H1 (cell line): ENCODE measurements at regions not wholly inside any gene's neighbourhood (a gene's known extent, or its start where the extent isn't known, plus 50 kb on each side); places are given as distances from the start of the nearest gene placed in this dataset.

ENCODE experiments used
- CTCF ChIA-PET: fragments of 300-600 bp; sonication (Branson Sonifier 250); formaldehyde crosslinking; loops from one replicate; lab custom pipeline; 2021; ENCODE audit not compliant: partially characterized antibody; lab: Charles Lee
- POLR2A ChIA-PET: fragments of 300-600 bp; sonication (Branson Sonifier 250); formaldehyde crosslinking; loops from one replicate; lab custom pipeline; 2021; ENCODE audit warnings: inconsistent platforms; ENCODE audit not compliant: partially characterized antibody; lab: Charles Lee
- DNase-seq, 2 experiments: peaks; one replicate each; pipeline versions ENCODE4 v3.0.0 to v3.0.0-alpha.2; 2010 to 2022; ENCODE audit warnings: low spot score in 2 of 2, low read depth in 1 of 2, mixed read lengths in 1 of 2
- FAIRE-seq: peaks from 2 replicates; lab custom pipeline; 2011; peaks lifted over from hg19 to GRCh38; lab: Jason Lieb, UNC
- H2AFZ ChIP-seq: 2 replicates; pipeline ENCODE4 v1.8.1; 2012; ENCODE audit warnings: low read length, inconsistent platforms
- H2AK5ac ChIP-seq: 2 replicates; pipeline ENCODE4 v1.6.1; 2013; ENCODE audit warnings: low read depth, low read length
- H2BK120ac ChIP-seq: replicated peaks from 2 replicates; pipeline ENCODE3; 2013; ENCODE audit warnings: low read depth, low read length, inconsistent platforms
- H2BK12ac ChIP-seq: 2 replicates; pipeline ENCODE4 v1.6.1; 2013; ENCODE audit warnings: low read depth, low read length
- H2BK15ac ChIP-seq: 2 replicates; pipeline ENCODE4 v1.6.1; 2013; ENCODE audit warnings: low read length
- H2BK20ac ChIP-seq: 2 replicates; pipeline ENCODE4 v1.6.1; 2013; ENCODE audit warnings: low read length
- H2BK5ac ChIP-seq: 2 replicates; pipeline ENCODE4 v1.6.1; 2013; ENCODE audit warnings: low read depth, low read length
- H3K14ac ChIP-seq: 2 replicates; pipeline ENCODE4 v1.6.1; 2013; ENCODE audit warnings: inconsistent platforms; ENCODE audit not compliant: insufficient read length
- H3K18ac ChIP-seq: 2 replicates; pipeline ENCODE4 v1.6.1; 2013; ENCODE audit warnings: low read length; ENCODE audit errors: extremely low read depth
- H3K23ac ChIP-seq: 2 replicates; pipeline ENCODE4 v1.6.1; 2013; ENCODE audit warnings: inconsistent platforms; ENCODE audit not compliant: insufficient read length
- H3K23me2 ChIP-seq: 2 replicates; pipeline ENCODE4 v1.6.1; 2013; ENCODE audit warnings: low read depth, low read length
- H3K27ac ChIP-seq: 2 replicates; pipeline ENCODE4 v1.6.1; 2011; ENCODE audit warnings: low read depth, low read length, inconsistent platforms
- H3K27me3 ChIP-seq, 4 experiments: replicated peaks in 1 of 4; 1 replicate in 1 of 4; 2 replicates in 3 of 4; pipeline versions ENCODE4 v1.6.1 to v1.8.1; 2011 to 2013; ENCODE audit warnings: low read length in 3 of 4, mild to moderate bottlenecking in 3 of 4, inconsistent platforms in 2 of 4, mixed read lengths in 2 of 4, moderate library complexity in 1 of 4; ENCODE audit not compliant: control insufficient read depth in 3 of 4, insufficient read depth in 3 of 4; ENCODE audit errors: extremely low read depth in 1 of 4
- H3K36me3 ChIP-seq, 4 experiments: 2 replicates each; pipeline versions ENCODE4 v1.6.1 to v1.8.1; 2011 to 2013; ENCODE audit warnings: mild to moderate bottlenecking in 4 of 4, low read length in 3 of 4, moderate library complexity in 2 of 4, control low read depth in 1 of 4, inconsistent platforms in 1 of 4; ENCODE audit not compliant: insufficient read depth in 4 of 4, control insufficient read depth in 2 of 4
- H3K4ac ChIP-seq: replicated peaks from 2 replicates; pipeline ENCODE3; 2013; ENCODE audit warnings: low read length, low read depth, mixed read lengths, inconsistent platforms; ENCODE audit not compliant: insufficient read length
- H3K4me1 ChIP-seq, 4 experiments: replicated peaks in 1 of 4; 1 replicate in 1 of 4; 2 replicates in 3 of 4; pipeline versions ENCODE4 v1.6.1 to v1.8.1; 2011 to 2013; ENCODE audit warnings: low read length in 3 of 4, inconsistent platforms in 2 of 4, mixed read lengths in 1 of 4; ENCODE audit not compliant: insufficient read depth in 4 of 4, control insufficient read depth in 3 of 4
- H3K4me2 ChIP-seq, 2 experiments: 2 replicates each; pipeline versions ENCODE4 v1.6.1 to v1.8.1; 2011 to 2013; ENCODE audit warnings: low read depth in 2 of 2, low read length in 2 of 2, control low read depth in 1 of 2, inconsistent platforms in 1 of 2, mild to moderate bottlenecking in 1 of 2; ENCODE audit not compliant: insufficient read depth in 1 of 2
- H3K4me3 ChIP-seq, 4 experiments: fragments of 200-600, 300-600 bp in 1 of 4; sonication (generic), shearing (Covaris generic), sonication (Bioruptor Twin) in 1 of 4; 2 replicates each; pipeline versions ENCODE4 v1.5.1 to v1.8.1; 2011 to 2016; ENCODE audit warnings: low read length in 4 of 4, low read depth in 3 of 4, control low read depth in 2 of 4, inconsistent platforms in 2 of 4, mild to moderate bottlenecking in 2 of 4, mixed read lengths in 1 of 4, moderate library complexity in 1 of 4; ENCODE audit not compliant: insufficient read depth in 2 of 4; ENCODE audit errors: extremely low read depth in 1 of 4
- H3K56ac ChIP-seq: replicated peaks from 2 replicates; pipeline ENCODE3; 2013; ENCODE audit warnings: low read depth, mild to moderate bottlenecking, mixed read lengths, low read length, inconsistent platforms; ENCODE audit not compliant: insufficient read length
- H3K79me1 ChIP-seq: 2 replicates; pipeline ENCODE4 v1.6.1; 2013; ENCODE audit warnings: low read depth, low read length, control low read depth
- H3K79me2 ChIP-seq, 2 experiments: 2 replicates each; pipeline versions ENCODE4 v1.6.1 to v1.8.1; 2012 to 2013; ENCODE audit warnings: low read length in 2 of 2, mild to moderate bottlenecking in 2 of 2, inconsistent platforms in 1 of 2; ENCODE audit not compliant: insufficient read depth in 2 of 2, control insufficient read depth in 1 of 2
- H3K9ac ChIP-seq, 4 experiments: replicated peaks in 1 of 4; 1 replicate in 1 of 4; 2 replicates in 3 of 4; pipeline versions ENCODE4 v1.6.1 to v1.8.1; 2011 to 2013; ENCODE audit warnings: low read depth in 3 of 4, low read length in 3 of 4, control low read depth in 2 of 4, mild to moderate bottlenecking in 2 of 4, moderate library complexity in 2 of 4, inconsistent platforms in 1 of 4; ENCODE audit errors: extremely low read depth in 1 of 4
- H3K9me3 ChIP-seq, 2 experiments: 2 replicates each; pipeline versions ENCODE4 v1.6.1 to v1.8.1; 2012 to 2013; ENCODE audit warnings: mild to moderate bottlenecking in 2 of 2, moderate library complexity in 2 of 2, control low read depth in 1 of 2, inconsistent platforms in 1 of 2, low read depth in 1 of 2, low read length in 1 of 2, mixed read lengths in 1 of 2; ENCODE audit not compliant: insufficient read depth in 2 of 2
- H4K20me1 ChIP-seq, 2 experiments: replicated peaks in 1 of 2; 2 replicates each; pipeline versions ENCODE3 to v1.8.1; 2011 to 2013; ENCODE audit warnings: inconsistent platforms in 2 of 2, low read length in 2 of 2, mild to moderate bottlenecking in 1 of 2; ENCODE audit not compliant: insufficient read depth in 2 of 2, control insufficient read depth in 1 of 2
- H4K5ac ChIP-seq: 2 replicates; pipeline ENCODE4 v1.6.1; 2013; ENCODE audit warnings: low read length, low read depth, mixed read lengths, inconsistent platforms; ENCODE audit not compliant: insufficient read length
- H4K8ac ChIP-seq: 2 replicates; pipeline ENCODE4 v1.8.0; 2013; ENCODE audit warnings: mild to moderate bottlenecking, moderate library complexity, low read length, inconsistent platforms; ENCODE audit not compliant: insufficient read depth; ENCODE audit errors: extremely low read depth
- H4K91ac ChIP-seq: replicated peaks from 2 replicates; pipeline ENCODE3; 2013; ENCODE audit warnings: low read length, mixed read lengths, inconsistent platforms; ENCODE audit not compliant: insufficient read length
- NANOG ChIP-seq: IDR thresholded peaks from 2 replicates; pipeline ENCODE4 v1.6.1; 2011; ENCODE audit warnings: low read length, low read depth, mild to moderate bottlenecking, inconsistent platforms; ENCODE audit not compliant: insufficient read depth, poor library complexity, severe bottlenecking
- TEAD4 ChIP-seq: IDR thresholded peaks from 2 replicates; pipeline ENCODE4 v1.6.1; 2012; ENCODE audit warnings: low read depth, low read length, inconsistent platforms, mixed read lengths
- WGBS, 2 experiments: shearing (Covaris generic) in 1 of 2; methylation state at CpG; one replicate each; pipeline versions ENCODE4 v1.1.6 to v1.1.7; 2013 to 2015; ENCODE audit warnings: low lambda C conversion rate in 2 of 2, mixed read lengths in 2 of 2, inconsistent platforms in 1 of 2, low coverage in 1 of 2, missing lambda C conversion rate in 1 of 2; ENCODE audit not compliant: insufficient replicate concordance in 2 of 2, insufficient coverage in 1 of 2, insufficient read length in 1 of 2; ENCODE audit errors: extremely low coverage in 1 of 2, missing lambda C conversion rate in 1 of 2; 5-methylcytosine and 5-hydroxymethylcytosine counted together

GRCh38 chr13:33583398-33583797, 234.6 kb upstream of the RFC3 start:
- Histone ChIP-seq H4K91ac (no peak overlapping the region), H2BK15ac (no peak overlapping the region), H3K23ac (no peak overlapping the region), H3K23me2 (no peaks in the 10 kb centered on the region), H3K4me1 (no peaks in the 10 kb centered on the region), H3K9me3 (no peaks in the 10 kb centered on the region), H3K4me2 (no peak overlapping the region), H2AK5ac (no peak overlapping the region), H3K36me3 (no peaks in the 10 kb centered on the region), H4K20me1 (peaks cover 0 to 2% of the 10 kb centered on the region in 2 experiments), H3K27ac (no peak overlapping the region), H2BK12ac (no peak overlapping the region), H3K14ac (no peak overlapping the region), H3K4ac (no peak overlapping the region)
- POLR2A ChIA-PET: interaction anchor here (0.6 kb wide), 1 partner anchor 781 kb away, joined by 3 read pairs; no protein-coding TSS in a partner anchor
- TF ChIP-seq NANOG (no peak), TEAD4 (no peak)
- TF ChIP-seq, all 59 proteins: peak for 0
- H3K9ac ChIP-seq: no peak overlapping the region
- no peak overlapping the region for H3K56ac ChIP-seq
- H4K5ac ChIP-seq: no peak overlapping the region
- H3K18ac ChIP-seq: no peak overlapping the region
- DNase-seq (no peak), FAIRE-seq (no peak)
- no peak overlapping the region for H2BK5ac ChIP-seq
- no peak overlapping the region for H2BK20ac ChIP-seq
- H3K27me3 ChIP-seq: no peaks in the 10 kb centered on the region
- no peak overlapping the region for H4K8ac ChIP-seq
- no peaks in the 10 kb centered on the region for H3K79me2 ChIP-seq
- H2AFZ ChIP-seq: no peak overlapping the region
- 88% methylated on average over 2 of the region's 2 CpGs; no CpG with 5 or more reads in 1 of the 2 experiments for WGBS, 2 experiments
- CTCF ChIA-PET: no interaction called here
- H2BK120ac ChIP-seq: no peak overlapping the region
- no peak overlapping the region for H3K4me3 ChIP-seq
- no peaks in the 10 kb centered on the region for H3K79me1 ChIP-seq
